T-cell (primary cell): ENCODE measurements at regions not wholly inside any gene's neighbourhood (a gene's known extent, or its start where the extent isn't known, plus 50 kb on each side); places are given as distances from the start of the nearest gene placed in this dataset.

Experiments
- ATAC-seq, 4 experiments: fragments of 200-7000 bp in 3 of 4; fragments of 150-1000 bp in 1 of 4; cut with Tn5 transposase; replicated peaks in 1 of 4; 1 replicate in 3 of 4; 2 replicates in 1 of 4; pipeline ENCODE4 v1.10.0; 2021; ENCODE audit warnings: moderate library complexity in 3 of 4, mild to moderate bottlenecking in 2 of 4, moderate number of reproducible peaks in 1 of 4
- CTCF ChIA-PET, 2 donors: fragments of 300-600 bp; sonication (Branson Sonifier 250); formaldehyde crosslinking; loops; one replicate each; lab custom pipeline; 2022; ENCODE audit warnings: antibody characterized with exemption in 2 of 2; lab: Charles Lee
- POLR2A ChIA-PET, 2 donors: fragments of 300-600 bp; sonication (Branson Sonifier 250); formaldehyde crosslinking; loops; one replicate each; lab custom pipeline; 2022; ENCODE audit warnings: antibody characterized with exemption in 2 of 2; lab: Charles Lee
- DNase-seq, 35 experiments: peaks; one replicate each; pipeline versions ENCODE4 v3.0.0 to v3.0.0-alpha.2; 2013 to 2023
- H3K27ac ChIP-seq: one replicate; pipeline ENCODE4 v1.5.1; 2013; ENCODE audit warnings: low read length
- H3K27me3 ChIP-seq, 2 experiments: replicated peaks in 1 of 2; 1 replicate in 1 of 2; 2 replicates in 1 of 2; pipeline versions ENCODE4 v1.6.1 to v1.7.0; 2013; ENCODE audit warnings: low read length in 1 of 2, mixed read lengths in 1 of 2; ENCODE audit not compliant: control insufficient read depth in 2 of 2, insufficient read depth in 2 of 2; ENCODE audit errors: extremely low read depth in 1 of 2
- H3K36me3 ChIP-seq, 2 donors: 1 replicate in 1 of 2; 2 replicates in 1 of 2; pipeline versions ENCODE4 v1.6.1 to v1.7.0; 2013; ENCODE audit warnings: low read length in 1 of 2; ENCODE audit not compliant: control insufficient read depth in 2 of 2, insufficient read depth in 1 of 2; ENCODE audit errors: extremely low read depth in 1 of 2
- H3K4me1 ChIP-seq, 2 experiments: 1 replicate in 1 of 2; 2 replicates in 1 of 2; pipeline versions ENCODE4 v1.6.1 to v1.7.0; 2013; ENCODE audit warnings: low read length in 2 of 2, mixed read lengths in 1 of 2; ENCODE audit not compliant: insufficient read depth in 2 of 2, control insufficient read depth in 1 of 2; ENCODE audit errors: extremely low read depth in 1 of 2
- H3K4me3 ChIP-seq, 2 donors: 1 replicate in 1 of 2; 2 replicates in 1 of 2; pipeline versions ENCODE4 v1.5.1 to v1.7.0; 2013; ENCODE audit warnings: mild to moderate bottlenecking in 2 of 2, low read length in 1 of 2, moderate library complexity in 1 of 2; ENCODE audit not compliant: control insufficient read depth in 1 of 2; ENCODE audit errors: extremely low read depth in 1 of 2
- H3K9me3 ChIP-seq: 2 replicates; pipeline ENCODE4 v1.7.0; 2013
- H3K27ac Mint-ChIP-seq, 2 donors: one replicate each; pipeline ENCODE4 v1.8.0; 2020 to 2021; ENCODE audit warnings: mild to moderate bottlenecking in 2 of 2, mixed read lengths in 2 of 2
- H3K27me3 Mint-ChIP-seq, 2 donors: one replicate each; pipeline ENCODE4 v1.8.0; 2021 to 2022; ENCODE audit warnings: mixed read lengths in 2 of 2
- H3K36me3 Mint-ChIP-seq: one replicate; pipeline ENCODE4 v1.8.0; 2021; ENCODE audit warnings: mixed read lengths
- H3K4me1 Mint-ChIP-seq, 3 donors: one replicate each; pipeline ENCODE4 v1.8.0; 2020 to 2022; ENCODE audit warnings: mixed read lengths in 3 of 3, mild to moderate bottlenecking in 1 of 3
- H3K4me3 Mint-ChIP-seq, 3 donors: one replicate each; pipeline ENCODE4 v1.8.0; 2020 to 2022; ENCODE audit warnings: mild to moderate bottlenecking in 3 of 3, mixed read lengths in 3 of 3, moderate library complexity in 3 of 3
- H3K9me3 Mint-ChIP-seq, 3 donors: one replicate each; pipeline ENCODE4 v1.8.0; 2020 to 2022; ENCODE audit warnings: mixed read lengths in 3 of 3
- WGBS: methylation state at CpG from one replicate; pipeline ENCODE4 v1.1.5; 2013; ENCODE audit warnings: missing lambda C conversion rate; ENCODE audit not compliant: insufficient coverage; 5-methylcytosine and 5-hydroxymethylcytosine counted together

DNA sequence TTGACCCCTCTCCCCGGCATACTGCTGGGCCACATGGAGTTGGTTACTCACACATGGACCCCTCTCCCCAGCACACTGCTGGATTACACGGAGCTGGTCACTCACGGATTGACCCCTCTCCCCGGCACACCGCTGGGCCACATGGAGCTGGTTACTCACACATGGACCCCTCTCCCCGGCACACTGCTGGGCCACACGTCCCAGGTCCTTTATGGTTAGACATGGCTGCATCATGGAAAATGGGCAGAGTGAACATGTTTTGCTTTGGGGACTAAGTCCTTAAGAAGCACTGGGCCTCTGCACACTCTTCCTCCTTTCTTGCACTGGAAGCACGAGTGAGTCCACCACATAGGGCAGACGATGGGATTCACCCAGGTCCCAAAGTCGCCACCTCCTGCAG is 102.1 kb upstream of the SHH start:
- Histone ChIP-seq H3K27me3 (no peaks in the 10 kb centered on the region), H3K27ac (no peak overlapping the region), H3K36me3 (no peaks in the 10 kb centered on the region), H3K9me3 (no peaks in the 10 kb centered on the region), H3K4me3 (no peak overlapping the region), H3K4me1 (no peaks in the 10 kb centered on the region)
- Mint-ChIP-seq H3K9me3 (peaks cover 10 to 15% (median 14%) of the 10 kb centered on the region in 3 donors), H3K27me3 (peaks cover 0 to 10% of the 10 kb centered on the region in 2 donors), H3K27ac (no peak overlapping the region), H3K4me3 (no peak overlapping the region), H3K36me3 (no peaks in the 10 kb centered on the region), H3K4me1 (no peaks in the 10 kb centered on the region)
- ATAC-seq (no peak), DNase-seq (no peak)
- 70% methylated on average over 9 of the region's 10 CpGs for WGBS
- POLR2A ChIA-PET = no interaction called here
- CTCF ChIA-PET = no interaction called here

DNA sequence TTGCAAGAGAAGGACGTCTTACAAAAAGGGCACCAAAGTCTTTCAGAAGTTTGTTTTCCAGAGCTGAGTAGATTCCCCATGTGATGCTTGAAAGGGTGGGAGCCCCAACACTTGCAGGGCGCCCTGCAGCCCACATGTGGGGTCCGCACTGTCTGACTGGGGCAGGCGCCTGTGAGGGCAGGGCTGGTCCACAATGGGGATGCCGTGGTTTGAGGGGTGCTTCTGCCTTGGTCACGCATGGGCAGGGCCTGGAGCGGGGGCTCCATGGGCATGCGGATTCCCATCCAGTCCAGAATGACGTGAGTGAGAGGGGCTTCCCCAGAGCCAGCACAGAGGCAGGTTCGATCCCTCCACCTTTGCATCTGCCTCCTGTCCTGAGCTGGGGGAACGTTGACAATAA is 101.5 kb upstream of the SHH start:
- DNase-seq (no peak), ATAC-seq (no peak)
- no peak overlapping the region for H3K4me3 ChIP-seq
- peaks cover 0 to 10% of the 10 kb centered on the region in 2 donors for H3K27me3 Mint-ChIP-seq
- H3K36me3 Mint-ChIP-seq = no peaks in the 10 kb centered on the region
- no peaks in the 10 kb centered on the region for H3K36me3 ChIP-seq
- no peaks in the 10 kb centered on the region for H3K4me1 ChIP-seq
- no peak overlapping the region for H3K4me3 Mint-ChIP-seq
- no peaks in the 10 kb centered on the region for H3K9me3 ChIP-seq
- H3K27me3 ChIP-seq = no peaks in the 10 kb centered on the region
- no peak overlapping the region for H3K27ac ChIP-seq
- peaks cover 10 to 15% (median 14%) of the 10 kb centered on the region in 3 donors for H3K9me3 Mint-ChIP-seq
- ChIA-PET CTCF (no interaction called here), POLR2A (no interaction called here)
- no peaks in the 10 kb centered on the region for H3K4me1 Mint-ChIP-seq
- H3K27ac Mint-ChIP-seq = no peak overlapping the region
- WGBS = 78% methylated on average over 11 of the region's 11 CpGs

DNA sequence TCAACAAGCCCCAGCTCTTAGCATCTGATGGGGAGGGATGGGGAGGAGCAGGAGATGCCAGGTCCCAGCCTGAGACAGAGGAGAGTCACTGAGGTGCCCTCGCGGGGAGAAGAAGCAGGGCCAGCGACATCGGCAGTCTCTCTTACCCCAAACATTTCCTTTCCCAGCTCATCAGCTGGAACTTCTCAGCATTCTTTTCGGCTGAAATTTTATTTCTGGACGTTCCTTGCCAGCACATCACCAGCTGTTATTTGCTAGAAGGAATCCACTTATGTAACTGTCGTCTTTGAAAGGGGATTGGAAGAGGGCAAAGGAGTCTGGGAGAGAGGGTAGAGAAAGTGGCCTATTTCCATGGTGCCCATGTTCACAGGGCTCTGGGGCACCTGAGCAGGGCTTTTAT is 101.0 kb upstream of the SHH start:
- H3K27ac ChIP-seq = no peak overlapping the region
- no peaks in the 10 kb centered on the region for H3K9me3 ChIP-seq
- no peak overlapping the region for H3K4me3 Mint-ChIP-seq
- H3K9me3 Mint-ChIP-seq = peaks cover 5 to 15% (median 14%) of the 10 kb centered on the region in 3 donors
- DNase-seq (no peak), ATAC-seq (no peak)
- no peaks in the 10 kb centered on the region for H3K36me3 Mint-ChIP-seq
- H3K27me3 Mint-ChIP-seq = peaks cover 0 to 7% of the 10 kb centered on the region in 2 donors
- ChIA-PET POLR2A (no interaction called here), CTCF (no interaction called here)
- no peaks in the 10 kb centered on the region for H3K4me1 ChIP-seq
- 80% methylated on average over 3 of the region's 7 CpGs for WGBS
- no peaks in the 10 kb centered on the region for H3K36me3 ChIP-seq
- H3K27ac Mint-ChIP-seq = no peak overlapping the region
- peaks cover 0 to 3% of the 10 kb centered on the region in 2 experiments for H3K27me3 ChIP-seq
- H3K4me1 Mint-ChIP-seq = no peaks in the 10 kb centered on the region
- no peak overlapping the region for H3K4me3 ChIP-seq

DNA sequence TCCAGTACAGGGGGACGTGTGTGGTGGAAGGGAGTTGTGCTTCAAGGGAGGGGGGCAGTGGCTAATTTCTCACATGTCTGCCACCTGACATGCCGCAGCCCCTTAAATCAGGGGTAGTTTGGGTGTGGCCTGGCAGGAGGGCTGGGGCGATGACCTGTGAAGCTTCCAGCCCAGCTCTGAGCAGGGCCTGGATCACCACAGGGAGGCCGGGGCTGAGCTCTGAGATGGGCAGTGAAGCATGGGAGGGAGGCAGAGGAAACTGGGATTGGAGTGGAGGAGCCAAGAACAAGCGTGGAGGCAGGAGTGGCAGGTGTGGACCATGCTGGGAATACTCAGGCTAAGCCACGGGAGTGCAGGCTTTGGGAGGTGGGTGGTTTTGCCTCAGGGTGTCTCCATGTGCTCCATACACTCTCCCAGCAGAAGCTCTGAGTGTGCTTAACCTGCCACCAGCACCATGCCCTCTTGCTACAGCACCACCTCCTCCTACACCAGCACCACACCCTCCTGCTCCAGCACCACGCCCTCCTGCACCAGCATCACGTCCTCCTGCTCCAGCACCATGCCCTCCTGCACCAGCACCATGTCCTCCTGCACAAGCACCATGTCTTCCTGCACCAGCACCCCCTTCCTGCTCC is 99.3 kb upstream of the SHH start:
- CTCF ChIA-PET = no interaction called here
- H3K27ac Mint-ChIP-seq = no peak overlapping the region

DNA sequence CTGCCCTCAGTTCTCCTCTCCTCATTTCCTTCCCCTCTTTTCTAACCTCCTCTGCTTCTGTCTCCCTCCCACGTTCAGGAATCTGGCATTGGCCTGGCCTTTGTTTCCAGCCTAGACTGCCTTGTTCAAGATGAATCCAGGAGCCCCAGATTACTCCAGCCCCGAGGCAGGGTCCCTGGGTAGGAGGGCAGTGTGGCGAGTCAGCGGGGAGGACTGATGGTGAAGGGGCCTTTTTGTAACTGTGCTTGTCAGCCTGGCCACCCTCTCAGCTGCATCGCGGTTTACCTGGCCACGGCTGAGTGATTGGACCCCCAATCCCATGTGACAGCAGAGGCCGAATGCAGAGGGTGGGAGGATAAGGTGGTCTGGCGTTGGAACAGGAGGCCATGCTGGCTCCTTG is 96.1 kb upstream of the SHH start:
- ATAC-seq (no peak), DNase-seq (no peak)
- Mint-ChIP-seq H3K9me3 (peaks cover 7 to 15% (median 14%) of the 10 kb centered on the region in 3 donors), H3K4me1 (no peaks in the 10 kb centered on the region), H3K27ac (no peak overlapping the region), H3K27me3 (peaks cover 0 to 4% of the 10 kb centered on the region in 2 donors), H3K36me3 (no peaks in the 10 kb centered on the region), H3K4me3 (no peak overlapping the region)
- ChIA-PET CTCF (no interaction called here), POLR2A (no interaction called here)
- no peak overlapping the region for H3K4me3 ChIP-seq
- H3K4me1 ChIP-seq = no peaks in the 10 kb centered on the region
- H3K27me3 ChIP-seq = peaks cover 0 to 7% of the 10 kb centered on the region in 2 experiments
- no peaks in the 10 kb centered on the region for H3K9me3 ChIP-seq
- 87% methylated on average over 6 of the region's 9 CpGs for WGBS
- H3K27ac ChIP-seq = no peak overlapping the region
- H3K36me3 ChIP-seq = no peaks in the 10 kb centered on the region

More for the DNA sequence above, 99.3 kb upstream of the SHH start:
- Mint-ChIP-seq H3K9me3 (peaks cover 5 to 15% (median 14%) of the 10 kb centered on the region in 3 donors), H3K36me3 (no peaks in the 10 kb centered on the region), H3K4me1 (no peaks in the 10 kb centered on the region), H3K4me3 (no peak overlapping the region), H3K27me3 (peaks cover 0 to 6% of the 10 kb centered on the region in 2 donors)
- H3K36me3 ChIP-seq = no peaks in the 10 kb centered on the region
- no peaks in the 10 kb centered on the region for H3K9me3 ChIP-seq
- ATAC-seq (no peak), DNase-seq (no peak)
- POLR2A ChIA-PET = no interaction called here
- no peak overlapping the region for H3K4me3 ChIP-seq
- no peak overlapping the region for H3K27ac ChIP-seq
- peaks cover 0 to 4% of the 10 kb centered on the region in 2 experiments for H3K27me3 ChIP-seq
- no peaks in the 10 kb centered on the region for H3K4me1 ChIP-seq
- WGBS = 52% methylated on average over 6 of the region's 8 CpGs

DNA sequence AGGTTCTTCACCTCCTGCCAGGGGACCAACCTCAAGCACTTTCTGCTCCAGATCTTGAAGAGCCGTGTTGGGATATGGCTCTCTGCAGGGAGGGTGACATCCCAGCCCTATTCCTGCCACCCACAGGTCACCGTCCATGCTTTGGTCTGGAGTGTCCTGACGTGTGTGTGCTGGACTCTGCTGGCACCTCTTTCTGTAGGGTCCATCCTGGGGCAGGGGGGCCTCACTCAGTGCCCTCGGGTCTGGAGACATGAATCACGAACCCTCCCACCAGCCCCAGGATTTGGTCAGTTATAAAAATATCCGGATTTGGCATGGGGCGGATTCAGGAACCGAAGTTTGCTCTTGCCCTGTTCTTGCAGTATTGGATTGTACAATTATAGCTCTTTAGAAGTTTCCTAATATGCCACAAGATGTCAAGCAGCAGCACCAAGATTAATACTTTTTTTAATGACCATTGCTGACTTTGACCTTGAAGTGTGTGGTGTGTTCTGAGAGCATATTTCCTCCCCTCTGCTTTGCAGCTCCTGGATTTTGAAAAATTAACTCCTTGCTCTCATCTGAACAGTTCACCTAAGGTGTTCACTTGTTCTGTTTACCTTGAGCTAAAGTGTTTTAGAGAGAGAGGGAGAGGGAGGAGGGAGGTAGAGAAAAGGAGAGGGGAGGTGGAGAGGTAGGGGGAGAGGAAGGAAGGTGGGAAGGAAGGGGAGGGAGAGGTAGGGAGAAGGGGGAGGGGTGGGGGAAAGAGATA is 95.4 kb upstream of the SHH start:
- H3K9me3 Mint-ChIP-seq = peaks cover 7 to 14% (median 13%) of the 10 kb centered on the region in 3 donors
- Histone ChIP-seq H3K9me3 (no peaks in the 10 kb centered on the region), H3K27me3 (peaks cover 0 to 7% of the 10 kb centered on the region in 2 experiments), H3K27ac (no peak overlapping the region), H3K4me1 (no peaks in the 10 kb centered on the region), H3K36me3 (no peaks in the 10 kb centered on the region), H3K4me3 (no peak overlapping the region)
- no peak overlapping the region for H3K27ac Mint-ChIP-seq
- H3K4me1 Mint-ChIP-seq = no peaks in the 10 kb centered on the region
- no peak for ATAC-seq
- H3K4me3 Mint-ChIP-seq = no peak overlapping the region
- 0% methylated on average over 1 of the region's 8 CpGs for WGBS
- peaks cover 0 to 4% of the 10 kb centered on the region in 2 donors for H3K27me3 Mint-ChIP-seq
- ChIA-PET POLR2A (no interaction called here), CTCF (interaction anchor here in 1 of 2 donors (0.5 kb wide), 1 partner anchor 1290 kb away, joined by 3 read pairs; no protein-coding TSS in a partner anchor)
- H3K36me3 Mint-ChIP-seq = no peaks in the 10 kb centered on the region
- DNase-seq = no peak
